ENCODE measurements at regions not wholly inside any gene's neighbourhood (a gene's known extent, or its start where the extent isn't known, plus 50 kb on each side); places are given as distances from the start of the nearest gene placed in this dataset.

DNA sequence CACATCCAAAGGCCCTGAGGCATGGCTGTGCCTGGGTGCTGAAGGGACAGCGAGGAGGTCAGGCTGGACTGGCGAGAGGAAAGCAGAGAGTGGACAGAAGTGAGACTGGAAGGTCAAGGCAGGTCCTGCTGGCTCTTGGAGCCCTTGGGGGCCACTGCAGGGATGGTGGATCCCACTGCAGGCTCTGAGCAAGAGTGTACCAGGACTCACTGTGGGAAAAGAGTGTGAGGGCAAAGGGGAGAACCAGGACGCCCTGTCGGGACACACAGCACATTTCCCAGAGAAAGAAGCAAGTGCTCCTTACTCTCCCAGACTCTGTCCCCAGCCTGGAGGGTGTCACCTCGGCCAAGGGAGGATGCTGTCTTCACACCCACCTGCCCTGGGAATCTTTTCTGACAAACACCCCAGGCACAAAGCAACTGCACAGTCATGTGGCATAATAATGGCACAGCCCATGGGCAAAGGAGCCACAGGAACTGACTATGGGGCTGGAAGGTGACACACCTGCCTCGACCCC lies 172.3 kb upstream of the CST7 start:
- Mint-ChIP-seq H3K4me1 (no peaks in the 10 kb centered on the region), H3K27me3 (ENCODE audit: low read depth) (peaks cover 16% of the 10 kb centered on the region), H3K4me3 (no peak overlapping the region), H3K36me3 (no peaks in the 10 kb centered on the region), H3K27ac (no peak overlapping the region), H3K9me3 (peaks cover 14% of the 10 kb centered on the region)
- TF ChIP-seq, protein P1, sequence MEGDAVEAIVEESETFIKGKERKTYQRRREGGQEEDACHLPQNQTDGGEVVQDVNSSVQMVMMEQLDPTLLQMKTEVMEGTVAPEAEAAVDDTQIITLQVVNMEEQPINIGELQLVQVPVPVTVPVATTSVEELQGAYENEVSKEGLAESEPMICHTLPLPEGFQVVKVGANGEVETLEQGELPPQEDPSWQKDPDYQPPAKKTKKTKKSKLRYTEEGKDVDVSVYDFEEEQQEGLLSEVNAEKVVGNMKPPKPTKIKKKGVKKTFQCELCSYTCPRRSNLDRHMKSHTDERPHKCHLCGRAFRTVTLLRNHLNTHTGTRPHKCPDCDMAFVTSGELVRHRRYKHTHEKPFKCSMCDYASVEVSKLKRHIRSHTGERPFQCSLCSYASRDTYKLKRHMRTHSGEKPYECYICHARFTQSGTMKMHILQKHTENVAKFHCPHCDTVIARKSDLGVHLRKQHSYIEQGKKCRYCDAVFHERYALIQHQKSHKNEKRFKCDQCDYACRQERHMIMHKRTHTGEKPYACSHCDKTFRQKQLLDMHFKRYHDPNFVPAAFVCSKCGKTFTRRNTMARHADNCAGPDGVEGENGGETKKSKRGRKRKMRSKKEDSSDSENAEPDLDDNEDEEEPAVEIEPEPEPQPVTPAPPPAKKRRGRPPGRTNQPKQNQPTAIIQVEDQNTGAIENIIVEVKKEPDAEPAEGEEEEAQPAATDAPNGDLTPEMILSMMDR (IDR thresholded peaks at IDR 0.05; ENCODE audit: unreplicated experiment), result no peak
- no peak for DNase-seq (ENCODE audit: low spot score in 2 of 2, unreplicated experiment in 2 of 2)

DNA sequence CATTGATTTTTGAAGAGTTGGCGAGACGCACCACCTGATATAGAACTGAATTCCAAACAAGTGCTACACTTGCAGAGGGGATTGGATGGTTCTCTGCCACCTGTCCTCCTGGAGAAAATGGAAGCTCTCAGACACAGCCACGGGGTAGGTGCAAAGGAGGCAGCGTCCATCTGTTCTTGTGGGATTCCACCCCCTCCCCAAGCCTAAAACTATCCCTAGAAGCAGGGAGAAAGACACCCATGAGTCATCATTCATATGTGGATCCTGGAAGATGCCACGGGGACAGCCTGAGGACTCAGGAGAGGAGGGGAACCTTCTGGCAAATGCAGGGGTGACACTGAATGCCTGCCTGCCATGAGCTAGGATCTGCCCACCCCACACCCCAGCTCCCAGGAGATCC lies 171.3 kb upstream of the CST7 start:
- H3K27me3 Mint-ChIP-seq (ENCODE audit: low read depth), result peaks cover 14% of the 10 kb centered on the region
- no peak overlapping the region for H3K27ac Mint-ChIP-seq
- DNase-seq (ENCODE audit: low spot score in 2 of 2, unreplicated experiment in 2 of 2), result no peak
- peaks cover 14% of the 10 kb centered on the region for H3K9me3 Mint-ChIP-seq
- no peaks in the 10 kb centered on the region for H3K36me3 Mint-ChIP-seq
- H3K4me1 Mint-ChIP-seq, result no peaks in the 10 kb centered on the region
- no peak overlapping the region for H3K4me3 Mint-ChIP-seq
- TF ChIP-seq, protein P1 (IDR thresholded peaks at IDR 0.05; ENCODE audit: unreplicated experiment), result no peak

DNA sequence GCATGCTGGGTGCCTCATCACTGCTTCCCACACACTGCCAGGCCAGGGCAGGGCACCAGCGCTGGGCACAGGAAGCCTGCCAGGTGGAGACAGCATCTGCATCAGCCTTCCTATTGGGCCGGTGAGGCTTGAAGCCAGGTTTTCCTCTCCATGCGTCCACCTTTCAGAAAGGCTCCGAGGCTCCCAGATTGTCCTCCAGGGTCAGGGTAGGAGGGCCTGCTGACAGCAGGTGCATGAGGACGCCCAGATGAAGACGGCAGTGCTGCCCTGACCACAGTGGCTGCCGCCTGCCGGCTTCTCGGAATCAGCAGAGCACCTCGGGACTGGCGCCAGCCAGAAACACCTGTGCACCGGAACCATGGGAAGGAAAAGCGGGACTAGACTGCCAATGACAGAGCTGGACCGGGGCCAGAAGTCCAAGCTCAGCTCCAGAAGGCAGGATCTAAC lies 170.5 kb upstream of the CST7 start:
- Mint-ChIP-seq H3K9me3 (peaks cover 14% of the 10 kb centered on the region), H3K4me1 (no peaks in the 10 kb centered on the region), H3K27ac (no peak overlapping the region), H3K4me3 (no peak overlapping the region), H3K27me3 (ENCODE audit: low read depth) (peaks cover 16% of the 10 kb centered on the region), H3K36me3 (no peaks in the 10 kb centered on the region)
- no peak for DNase-seq (ENCODE audit: low spot score in 2 of 2, unreplicated experiment in 2 of 2)
- TF ChIP-seq, protein P1 (IDR thresholded peaks at IDR 0.05; ENCODE audit: unreplicated experiment), result no peak

DNA sequence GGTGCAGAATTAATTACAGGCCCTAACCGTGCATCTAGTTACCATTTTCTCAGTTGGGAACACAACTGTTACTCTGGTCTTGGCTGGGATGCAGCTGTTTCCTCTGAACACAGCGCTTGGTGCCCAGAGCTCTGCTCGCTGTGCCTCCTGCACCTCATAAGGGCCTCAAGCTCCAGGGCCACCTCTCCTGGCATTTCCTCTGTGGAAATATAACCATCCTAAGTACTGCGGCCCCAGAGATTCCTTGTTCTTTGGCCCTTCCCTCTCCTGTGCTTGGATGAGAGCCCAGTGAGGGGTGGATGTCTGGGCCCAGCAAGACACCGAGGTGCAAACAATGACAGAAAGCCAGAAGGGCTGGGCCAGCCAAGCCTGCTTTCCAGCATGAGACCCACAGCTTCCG lies 169.9 kb upstream of the CST7 start:
- TF ChIP-seq, protein P1 (IDR thresholded peaks at IDR 0.05; ENCODE audit: unreplicated experiment), result no peak
- Mint-ChIP-seq H3K9me3 (peaks cover 14% of the 10 kb centered on the region), H3K4me3 (no peak overlapping the region), H3K27ac (no peak overlapping the region), H3K27me3 (ENCODE audit: low read depth) (peaks cover 16% of the 10 kb centered on the region), H3K36me3 (no peaks in the 10 kb centered on the region), H3K4me1 (no peaks in the 10 kb centered on the region)
- no peak for DNase-seq (ENCODE audit: low spot score in 2 of 2, unreplicated experiment in 2 of 2)

DNA sequence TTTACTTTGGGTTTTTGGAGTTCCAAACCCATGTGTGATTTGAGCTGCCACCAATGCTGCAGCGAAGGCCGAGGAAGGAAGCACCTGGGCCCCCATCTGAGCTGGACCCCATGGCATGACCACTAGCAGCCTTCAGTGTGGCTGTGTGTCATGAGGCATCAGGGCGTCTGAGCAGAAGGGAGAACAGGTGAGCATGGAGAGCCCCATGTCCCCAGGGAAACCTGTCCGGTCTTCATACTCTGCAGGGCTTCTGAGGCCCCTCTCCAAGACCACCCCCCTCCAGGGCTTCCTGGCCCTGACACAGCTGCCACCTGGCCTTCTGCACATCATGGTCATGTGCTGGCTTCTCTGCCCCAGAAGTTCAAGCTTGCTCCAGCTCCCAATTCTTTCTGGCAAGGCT lies 169.1 kb upstream of the CST7 start:
- no peak for DNase-seq (ENCODE audit: low spot score in 2 of 2, unreplicated experiment in 2 of 2)
- Mint-ChIP-seq H3K27me3 (ENCODE audit: low read depth) (peaks cover 16% of the 10 kb centered on the region), H3K9me3 (peaks cover 11% of the 10 kb centered on the region), H3K27ac (no peak overlapping the region), H3K4me1 (no peaks in the 10 kb centered on the region), H3K4me3 (no peak overlapping the region), H3K36me3 (no peaks in the 10 kb centered on the region)
- TF ChIP-seq, protein P1 (IDR thresholded peaks at IDR 0.05; ENCODE audit: unreplicated experiment), result no peak

Measured in mesothelial cell of epicardium (in vitro differentiated cells).